ENCODE measurements at regions not wholly inside any gene's neighbourhood (a gene's known extent, or its start where the extent isn't known, plus 50 kb on each side); places are given as distances from the start of the nearest gene placed in this dataset.

DNA sequence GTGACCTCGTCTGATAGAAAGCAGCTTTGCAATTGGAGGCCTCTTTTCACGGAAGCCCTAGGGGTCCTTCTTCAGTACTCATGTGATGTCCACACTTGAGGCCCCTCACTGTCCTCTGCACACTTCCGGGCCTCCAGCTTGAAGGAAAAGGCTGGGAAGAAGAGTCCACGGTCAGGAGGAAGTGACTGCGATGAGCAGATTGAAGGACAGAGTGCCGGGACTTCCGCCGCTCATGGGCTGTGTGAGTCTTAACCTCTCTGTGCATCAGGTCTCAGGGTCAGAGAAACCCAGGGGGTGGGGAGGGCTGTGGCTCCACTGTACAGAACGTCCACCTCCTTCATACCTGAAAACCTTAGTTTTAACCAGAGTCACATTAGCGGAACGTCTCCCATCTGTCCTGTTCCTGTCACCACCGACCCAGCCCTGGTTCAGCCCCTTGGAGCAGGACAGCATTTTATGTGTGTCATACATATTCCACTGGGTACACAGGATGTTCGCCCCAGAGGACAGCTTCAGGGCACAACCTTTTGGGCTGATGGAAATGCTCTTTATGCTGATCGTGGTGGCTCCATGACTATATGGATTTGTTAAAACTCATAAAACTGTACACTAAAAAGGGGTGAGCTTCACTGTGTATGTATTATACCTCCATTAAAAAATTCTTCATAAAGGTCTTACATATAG is 51.0 kb upstream of the SORCS2 start:
- TF ChIP-seq CTCF (IDR thresholded peaks at IDR 0.05; ENCODE audit: insufficient read depth, low read depth, low read length, missing control alignments) = no peak
- no peak overlapping the region for H3K4me3 ChIP-seq (ENCODE audit: low read length)
- DNase-seq (ENCODE audit: low read depth) = no peak

DNA sequence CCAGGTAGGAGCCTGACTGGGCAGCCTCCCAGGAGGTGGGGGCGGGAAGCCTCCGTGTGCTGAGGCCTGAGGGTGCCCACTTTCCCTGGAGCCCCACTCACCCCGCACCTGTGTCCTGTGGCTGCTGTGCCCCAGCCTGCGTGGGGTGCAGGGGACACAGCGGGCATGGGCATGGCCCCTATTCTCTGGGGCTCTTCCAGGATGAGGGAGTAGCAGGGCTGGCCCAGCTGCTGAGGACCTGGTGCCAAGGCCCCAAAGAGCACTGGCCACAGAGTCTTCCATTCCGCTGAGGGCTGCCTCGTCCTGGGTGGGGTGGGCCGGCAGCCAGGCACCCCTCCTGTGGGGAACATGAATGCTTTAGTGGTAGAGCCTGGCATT is 51.7 kb upstream of the SORCS2 start:
- DNase-seq (ENCODE audit: low read depth) = no peak
- no peak overlapping the region for H3K4me3 ChIP-seq (ENCODE audit: low read length)
- no peak for TF ChIP-seq CTCF (IDR thresholded peaks at IDR 0.05; ENCODE audit: insufficient read depth, low read depth, low read length, missing control alignments)

GRCh38 chr4:7140062-7140691 is 52.2 kb upstream of the SORCS2 start:
- TF ChIP-seq CTCF (IDR thresholded peaks at IDR 0.05; ENCODE audit: insufficient read depth, low read depth, low read length, missing control alignments) = no peak
- no peak overlapping the region for H3K4me3 ChIP-seq (ENCODE audit: low read length)
- DNase-seq (ENCODE audit: low read depth) = no peak

- TF ChIP-seq CTCF (IDR thresholded peaks at IDR 0.05; ENCODE audit: insufficient read depth, low read depth, low read length, missing control alignments) = no peak
- DNase-seq (ENCODE audit: low read depth) = no peak
- no peak overlapping the region for H3K4me3 ChIP-seq (ENCODE audit: low read length)
Observed at GRCh38 chr4:7139167-7139982, 53.0 kb upstream of the SORCS2 start.

DNA sequence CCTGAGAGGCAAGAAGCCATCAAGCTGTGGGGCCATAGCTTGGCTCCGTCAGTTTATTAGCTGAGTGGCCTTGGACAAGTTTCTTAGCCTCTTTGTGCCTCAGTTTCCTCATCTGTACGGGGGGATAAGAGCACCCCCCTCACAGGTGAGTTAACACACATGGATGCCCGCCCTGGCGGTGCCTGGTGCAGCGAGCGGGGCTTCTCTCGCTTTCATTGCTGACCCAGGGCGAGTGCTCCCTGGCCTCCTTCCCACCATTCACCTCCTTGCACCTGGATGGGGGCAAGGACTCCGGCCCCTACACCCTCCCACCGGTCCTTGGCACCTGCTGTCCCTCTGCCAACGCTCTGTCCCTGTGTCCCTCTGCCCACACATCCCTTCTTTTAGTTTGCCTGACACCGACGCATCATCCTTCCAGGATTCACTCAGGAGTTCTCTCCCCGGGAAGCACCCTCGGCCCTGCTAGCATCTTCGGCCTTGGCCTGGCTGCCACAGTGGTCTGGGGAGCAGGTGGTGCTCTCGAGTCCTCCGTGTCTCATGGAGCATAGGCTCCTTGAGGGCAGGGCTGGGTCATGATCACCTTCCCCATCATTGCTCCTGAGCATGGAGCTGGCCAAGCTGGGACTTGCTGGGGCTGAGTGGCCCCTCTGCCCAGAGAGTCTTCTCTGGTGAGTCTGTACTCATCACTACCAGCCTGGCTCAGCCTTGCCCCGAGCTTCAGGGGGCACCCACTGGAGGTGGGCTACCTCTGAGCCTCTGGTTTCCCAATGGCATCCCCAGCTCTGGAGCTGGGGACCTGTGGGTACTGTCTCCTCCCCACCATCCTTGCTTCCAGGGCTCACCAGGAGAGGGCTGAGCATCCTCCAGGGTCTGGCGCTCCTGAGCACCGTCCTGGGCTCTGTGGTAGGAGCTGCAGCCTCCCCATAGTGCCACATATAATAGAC is 53.8 kb upstream of the SORCS2 start:
- TF ChIP-seq CTCF (IDR thresholded peaks at IDR 0.05; ENCODE audit: insufficient read depth, low read depth, low read length, missing control alignments) = no peak
- no peak overlapping the region for H3K4me3 ChIP-seq (ENCODE audit: low read length)
- DNase-seq (ENCODE audit: low read depth) = no peak

Data from epithelial cell of esophagus (primary cell).